Suprapubic skin (tissue), 4 donors: ENCODE measurements at regions not wholly inside any gene's neighbourhood (a gene's known extent, or its start where the extent isn't known, plus 50 kb on each side); places are given as distances from the start of the nearest gene placed in this dataset.

ENCODE experiments used
- DNase-seq, 2 donors: peaks; one replicate each; pipeline ENCODE4 v3.0.0-alpha.2; 2019; ENCODE audit warnings: low spot score in 2 of 2
- H3K27ac ChIP-seq: fragments of 200-600 bp; sonication (generic); one replicate; pipeline ENCODE4 v1.5.1; 2019
- H3K27me3 ChIP-seq: fragments of 200-600 bp; sonication (generic); one replicate; pipeline ENCODE4 v1.5.1; 2019
- H3K36me3 ChIP-seq: fragments of 200-600 bp; sonication (generic); one replicate; pipeline ENCODE4 v1.5.1; 2019
- H3K4me1 ChIP-seq: fragments of 200-600 bp; sonication (generic); one replicate; pipeline ENCODE4 v1.5.1; 2019
- H3K4me3 ChIP-seq: fragments of 200-600 bp; sonication (generic); one replicate; pipeline ENCODE4 v1.5.1; 2019; ENCODE audit warnings: mild to moderate bottlenecking
- H3K9me3 ChIP-seq: fragments of 200-600 bp; sonication (generic); one replicate; pipeline ENCODE4 v1.5.1; 2019
- EP300 ChIP-seq: sonication (generic); formaldehyde crosslinking; IDR thresholded peaks from one replicate; pipeline ENCODE4 v1.6.1; 2017; ENCODE audit warnings: antibody characterized with exemption
- POLR2A ChIP-seq, 2 donors: fragments of 450-650 bp; IDR thresholded peaks; one replicate each; pipeline ENCODE4 v1.6.1; 2017; ENCODE audit warnings: antibody characterized with exemption in 2 of 2, mild to moderate bottlenecking in 2 of 2, moderate library complexity in 2 of 2
- POLR2AphosphoS5 ChIP-seq, 3 donors: sonication (generic); formaldehyde crosslinking; IDR thresholded peaks; one replicate each; pipeline ENCODE4 v1.6.1; 2017; ENCODE audit warnings: antibody characterized with exemption in 3 of 3
- WGBS: methylation state at CpG from one replicate; pipeline ENCODE4 v1.1.5; 2018; 5-methylcytosine and 5-hydroxymethylcytosine counted together
- TF ChIP-seq, protein P1 (sequence below), 2 donors: fragments of 200-600 bp in 1 of 2; fragments of 450-650 bp in 1 of 2; sonication (generic) in 1 of 2; IDR thresholded peaks; one replicate each; pipeline ENCODE4 v1.5.1; 2016 to 2019; ENCODE audit warnings: antibody characterized with exemption in 2 of 2, mild to moderate bottlenecking in 1 of 2, moderate library complexity in 1 of 2

DNA sequence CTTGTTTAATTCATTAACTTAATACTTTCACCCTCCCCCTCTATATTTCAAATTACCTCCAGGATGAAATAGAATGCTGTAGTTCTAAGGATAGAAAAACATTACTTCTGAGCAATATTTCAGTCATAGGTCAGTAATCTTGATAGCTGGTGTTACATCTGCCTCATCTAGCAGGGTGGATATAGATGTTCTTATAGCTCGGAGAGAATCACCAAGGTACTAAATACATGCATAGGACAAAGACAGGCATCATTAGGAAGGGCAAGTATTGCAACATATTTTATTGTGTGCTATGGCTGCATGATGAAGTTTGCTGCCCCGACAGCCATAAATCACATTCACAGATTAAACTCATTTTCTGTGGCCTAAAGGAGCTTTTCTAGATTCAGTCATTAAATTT is 601.0 kb downstream of the FGF9 start:
- 79% methylated on average over 2 of the region's 2 CpGs for WGBS
- Histone ChIP-seq H3K4me1 (no peaks in the 10 kb centered on the region), H3K27ac (no peak overlapping the region), H3K36me3 (no peaks in the 10 kb centered on the region), H3K4me3 (no peak overlapping the region), H3K9me3 (no peaks in the 10 kb centered on the region), H3K27me3 (no peaks in the 10 kb centered on the region)
- no peak for DNase-seq
- TF ChIP-seq POLR2AphosphoS5 (IDR thresholded peaks at IDR 0.05), result no peak
- TF ChIP-seq, protein P1, sequence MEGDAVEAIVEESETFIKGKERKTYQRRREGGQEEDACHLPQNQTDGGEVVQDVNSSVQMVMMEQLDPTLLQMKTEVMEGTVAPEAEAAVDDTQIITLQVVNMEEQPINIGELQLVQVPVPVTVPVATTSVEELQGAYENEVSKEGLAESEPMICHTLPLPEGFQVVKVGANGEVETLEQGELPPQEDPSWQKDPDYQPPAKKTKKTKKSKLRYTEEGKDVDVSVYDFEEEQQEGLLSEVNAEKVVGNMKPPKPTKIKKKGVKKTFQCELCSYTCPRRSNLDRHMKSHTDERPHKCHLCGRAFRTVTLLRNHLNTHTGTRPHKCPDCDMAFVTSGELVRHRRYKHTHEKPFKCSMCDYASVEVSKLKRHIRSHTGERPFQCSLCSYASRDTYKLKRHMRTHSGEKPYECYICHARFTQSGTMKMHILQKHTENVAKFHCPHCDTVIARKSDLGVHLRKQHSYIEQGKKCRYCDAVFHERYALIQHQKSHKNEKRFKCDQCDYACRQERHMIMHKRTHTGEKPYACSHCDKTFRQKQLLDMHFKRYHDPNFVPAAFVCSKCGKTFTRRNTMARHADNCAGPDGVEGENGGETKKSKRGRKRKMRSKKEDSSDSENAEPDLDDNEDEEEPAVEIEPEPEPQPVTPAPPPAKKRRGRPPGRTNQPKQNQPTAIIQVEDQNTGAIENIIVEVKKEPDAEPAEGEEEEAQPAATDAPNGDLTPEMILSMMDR (IDR thresholded peaks at IDR 0.05), result no peak

DNA sequence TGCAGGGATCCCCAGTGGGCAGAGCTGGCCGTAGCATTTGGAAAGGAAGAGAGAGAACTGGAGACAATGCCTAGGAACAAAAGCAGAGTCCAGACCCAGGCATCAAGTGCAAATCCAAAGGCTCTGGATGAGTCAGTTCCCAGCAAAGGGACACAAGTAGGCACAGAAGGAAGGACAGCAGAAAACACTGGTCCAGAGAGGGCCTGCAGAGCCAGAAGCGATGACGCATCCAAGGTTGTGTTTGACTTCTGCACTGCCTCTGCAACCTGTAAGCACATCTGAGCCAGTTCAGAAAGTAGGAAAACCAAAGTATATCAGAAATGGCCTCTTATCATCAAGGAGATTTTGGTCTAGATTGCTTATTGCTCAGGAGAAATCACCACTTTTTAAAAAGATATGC is 604.5 kb downstream of the FGF9 start:
- Histone ChIP-seq H3K4me1 (no peaks in the 10 kb centered on the region), H3K27ac (no peak overlapping the region), H3K9me3 (no peaks in the 10 kb centered on the region), H3K27me3 (no peaks in the 10 kb centered on the region), H3K4me3 (no peak overlapping the region), H3K36me3 (no peaks in the 10 kb centered on the region)
- TF ChIP-seq EP300 (no peak), POLR2AphosphoS5 (IDR thresholded peaks at IDR 0.05) (no peak), POLR2A (IDR thresholded peaks at IDR 0.05) (no peak)
- TF ChIP-seq, protein P1 (IDR thresholded peaks at IDR 0.05), result no peak
- WGBS, result 96% methylated on average over 3 of the region's 3 CpGs
- DNase-seq, result no peak

DNA sequence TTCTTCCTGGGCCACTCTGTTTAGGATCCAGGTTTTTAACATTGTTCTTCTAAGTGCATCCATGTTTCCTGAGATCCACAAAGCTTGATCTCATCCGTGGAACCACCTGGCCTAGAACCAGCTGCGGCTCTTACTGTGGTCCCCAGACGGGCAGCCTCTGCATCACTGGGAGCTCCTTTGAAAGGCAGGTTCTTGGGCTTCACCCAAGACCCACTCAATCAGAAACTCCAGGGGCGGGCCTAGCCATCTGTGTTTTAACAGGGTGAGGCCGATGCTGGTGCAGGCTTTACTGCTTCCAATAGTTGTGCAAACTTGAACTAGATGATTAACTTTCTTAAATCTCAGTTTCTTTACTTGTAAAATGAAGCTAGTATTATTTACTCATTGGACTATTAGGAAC is 605.7 kb downstream of the FGF9 start:
- H3K36me3 ChIP-seq, result no peaks in the 10 kb centered on the region
- TF ChIP-seq, protein P1 (IDR thresholded peaks at IDR 0.05), result no peak
- no peak for TF ChIP-seq POLR2A (IDR thresholded peaks at IDR 0.05)
- no peak overlapping the region for H3K27ac ChIP-seq
- no peaks in the 10 kb centered on the region for H3K9me3 ChIP-seq
- 82% methylated on average over 5 of the region's 5 CpGs for WGBS
- no peaks in the 10 kb centered on the region for H3K4me1 ChIP-seq
- no peaks in the 10 kb centered on the region for H3K27me3 ChIP-seq
- no peak overlapping the region for H3K4me3 ChIP-seq
- no peak for DNase-seq

- Histone ChIP-seq H3K27me3 (no peaks in the 10 kb centered on the region), H3K4me1 (no peaks in the 10 kb centered on the region), H3K27ac (no peak overlapping the region), H3K9me3 (no peaks in the 10 kb centered on the region), H3K36me3 (no peaks in the 10 kb centered on the region), H3K4me3 (no peak overlapping the region)
- no peak for TF ChIP-seq EP300
- no peak for TF ChIP-seq POLR2AphosphoS5 (IDR thresholded peaks at IDR 0.05)
- TF ChIP-seq POLR2A (IDR thresholded peaks at IDR 0.05), result no peak
- TF ChIP-seq, protein P1 (IDR thresholded peaks at IDR 0.05), result no peak
- WGBS, result 34% methylated on average over 5 of the region's 5 CpGs
- DNase-seq, result no peak
Observed at GRCh38 chr13:22278336-22278929, 607.6 kb downstream of the FGF9 start.

GRCh38 chr13:22285867-22286266 is 615.0 kb downstream of the FGF9 start:
- 83% methylated on average over 4 of the region's 4 CpGs for WGBS
- no peak for TF ChIP-seq POLR2AphosphoS5 (IDR thresholded peaks at IDR 0.05)
- TF ChIP-seq, protein P1 (IDR thresholded peaks at IDR 0.05), result no peak
- H3K9me3 ChIP-seq, result no peaks in the 10 kb centered on the region
- H3K36me3 ChIP-seq, result no peaks in the 10 kb centered on the region
- H3K27ac ChIP-seq, result no peak overlapping the region
- no peaks in the 10 kb centered on the region for H3K27me3 ChIP-seq
- no peak overlapping the region for H3K4me3 ChIP-seq
- H3K4me1 ChIP-seq, result no peaks in the 10 kb centered on the region
- no peak for DNase-seq
